ENCODE measurements at regions not wholly inside any gene's neighbourhood (a gene's known extent, or its start where the extent isn't known, plus 50 kb on each side); places are given as distances from the start of the nearest gene placed in this dataset.

DNA sequence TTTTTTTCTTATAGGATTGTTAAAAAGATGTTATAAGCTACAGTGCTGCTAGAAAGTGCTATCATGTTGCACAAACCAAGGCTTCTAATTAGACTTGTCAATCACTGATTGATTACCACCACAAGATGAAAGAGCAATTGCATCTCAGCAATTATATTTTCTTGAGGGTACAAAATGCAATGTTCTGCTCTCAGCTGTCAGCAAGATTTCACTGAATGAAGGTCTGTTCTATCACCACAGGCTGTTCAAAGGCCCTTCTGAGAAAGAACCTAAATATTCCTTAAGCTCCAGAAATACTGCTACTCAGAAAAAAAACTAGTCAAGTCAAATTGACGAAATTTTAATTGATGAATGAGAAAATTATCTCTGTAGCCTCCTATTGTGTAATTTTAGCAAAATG lies 301.9 kb upstream of the KYNU start:
- H3K4me3 ChIP-seq (replicated peaks in 1 of 3; ENCODE audit: low read depth in 2 of 3, low read length in 3 of 3): no peak overlapping the region
- Mint-ChIP-seq H3K4me3 (no peak overlapping the region), H3K9me3 (no peaks in the 10 kb centered on the region), H3K36me3 (no peaks in the 10 kb centered on the region), H3K4me1 (no peaks in the 10 kb centered on the region), H3K27me3 (ENCODE audit: low read depth in 3 of 3) (peaks cover 0 to 2% (median 0%) of the 10 kb centered on the region in 3 donors), H3K27ac (no peak overlapping the region)
- no peaks in the 10 kb centered on the region for H3K79me2 ChIP-seq (ENCODE audit: insufficient read depth, low read length)
- TF ChIP-seq, protein P1, sequence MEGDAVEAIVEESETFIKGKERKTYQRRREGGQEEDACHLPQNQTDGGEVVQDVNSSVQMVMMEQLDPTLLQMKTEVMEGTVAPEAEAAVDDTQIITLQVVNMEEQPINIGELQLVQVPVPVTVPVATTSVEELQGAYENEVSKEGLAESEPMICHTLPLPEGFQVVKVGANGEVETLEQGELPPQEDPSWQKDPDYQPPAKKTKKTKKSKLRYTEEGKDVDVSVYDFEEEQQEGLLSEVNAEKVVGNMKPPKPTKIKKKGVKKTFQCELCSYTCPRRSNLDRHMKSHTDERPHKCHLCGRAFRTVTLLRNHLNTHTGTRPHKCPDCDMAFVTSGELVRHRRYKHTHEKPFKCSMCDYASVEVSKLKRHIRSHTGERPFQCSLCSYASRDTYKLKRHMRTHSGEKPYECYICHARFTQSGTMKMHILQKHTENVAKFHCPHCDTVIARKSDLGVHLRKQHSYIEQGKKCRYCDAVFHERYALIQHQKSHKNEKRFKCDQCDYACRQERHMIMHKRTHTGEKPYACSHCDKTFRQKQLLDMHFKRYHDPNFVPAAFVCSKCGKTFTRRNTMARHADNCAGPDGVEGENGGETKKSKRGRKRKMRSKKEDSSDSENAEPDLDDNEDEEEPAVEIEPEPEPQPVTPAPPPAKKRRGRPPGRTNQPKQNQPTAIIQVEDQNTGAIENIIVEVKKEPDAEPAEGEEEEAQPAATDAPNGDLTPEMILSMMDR (IDR thresholded peaks at IDR 0.05): no peak
- H3K36me3 ChIP-seq (replicated peaks in 1 of 2; ENCODE audit: control insufficient read depth in 1 of 2, insufficient read depth in 2 of 2, low read length in 2 of 2): no peaks in the 10 kb centered on the region
- DNase-seq: no peak
- no CpG with 5 or more reads among the region's 1 CpG for WGBS (ENCODE audit: insufficient coverage)
- H2AFZ ChIP-seq (ENCODE audit: insufficient read depth, low read depth, low read length, poor library complexity, severe bottlenecking): no peak overlapping the region
- no peaks in the 10 kb centered on the region for H4K20me1 ChIP-seq (ENCODE audit: insufficient read depth, low read length)
- H3K9ac ChIP-seq (ENCODE audit: insufficient read depth, low read length, poor library complexity, severe bottlenecking): no peak overlapping the region
- no peaks in the 10 kb centered on the region for H3K4me1 ChIP-seq (ENCODE audit: control insufficient read depth in 1 of 2, insufficient read depth in 2 of 2, low read length in 2 of 2)
- H3K27ac ChIP-seq (ENCODE audit: low read depth in 1 of 2, low read length in 2 of 2): no peak overlapping the region
- intact Hi-C loops (cut with micrococcal nuclease): no loop called here
- H3K9me3 ChIP-seq (replicated peaks in 1 of 2; ENCODE audit: control insufficient read depth in 1 of 2, insufficient read depth in 1 of 2, low read length in 2 of 2): no peaks in the 10 kb centered on the region
- H3K4me2 ChIP-seq (replicated peaks; ENCODE audit: extremely low read depth, low read length, poor library complexity, severe bottlenecking): no peak overlapping the region
- no peaks in the 10 kb centered on the region for H3K27me3 ChIP-seq (ENCODE audit: control insufficient read depth in 2 of 2, insufficient read depth in 2 of 2, low read length in 2 of 2)

GRCh38 chr2:142574388-142574787 lies 303.1 kb upstream of the KYNU start:
- Mint-ChIP-seq H3K4me1 (no peaks in the 10 kb centered on the region), H3K36me3 (no peaks in the 10 kb centered on the region), H3K27ac (no peak overlapping the region), H3K27me3 (ENCODE audit: low read depth in 3 of 3) (peaks cover 0 to 2% (median 0%) of the 10 kb centered on the region in 3 donors), H3K4me3 (no peak overlapping the region), H3K9me3 (no peaks in the 10 kb centered on the region)
- H3K4me3 ChIP-seq (replicated peaks in 1 of 3; ENCODE audit: low read depth in 2 of 3, low read length in 3 of 3): no peak overlapping the region
- H2AFZ ChIP-seq (ENCODE audit: insufficient read depth, low read depth, low read length, poor library complexity, severe bottlenecking): no peak overlapping the region
- no peak overlapping the region for H3K4me2 ChIP-seq (replicated peaks; ENCODE audit: extremely low read depth, low read length, poor library complexity, severe bottlenecking)
- intact Hi-C loops (cut with micrococcal nuclease): no loop called here
- H4K20me1 ChIP-seq (ENCODE audit: insufficient read depth, low read length): no peaks in the 10 kb centered on the region
- H3K27ac ChIP-seq (ENCODE audit: low read depth in 1 of 2, low read length in 2 of 2): no peak overlapping the region
- no peaks in the 10 kb centered on the region for H3K27me3 ChIP-seq (ENCODE audit: control insufficient read depth in 2 of 2, insufficient read depth in 2 of 2, low read length in 2 of 2)
- no peaks in the 10 kb centered on the region for H3K36me3 ChIP-seq (replicated peaks in 1 of 2; ENCODE audit: control insufficient read depth in 1 of 2, insufficient read depth in 2 of 2, low read length in 2 of 2)
- no peaks in the 10 kb centered on the region for H3K4me1 ChIP-seq (ENCODE audit: control insufficient read depth in 1 of 2, insufficient read depth in 2 of 2, low read length in 2 of 2)
- no peaks in the 10 kb centered on the region for H3K9me3 ChIP-seq (replicated peaks in 1 of 2; ENCODE audit: control insufficient read depth in 1 of 2, insufficient read depth in 1 of 2, low read length in 2 of 2)
- TF ChIP-seq, protein P1 (IDR thresholded peaks at IDR 0.05): no peak
- H3K79me2 ChIP-seq (ENCODE audit: insufficient read depth, low read length): no peaks in the 10 kb centered on the region
- H3K9ac ChIP-seq (ENCODE audit: insufficient read depth, low read length, poor library complexity, severe bottlenecking): no peak overlapping the region
- no peak for DNase-seq
